Neutrophil (primary cell): ENCODE measurements at regions not wholly inside any gene's neighbourhood (a gene's known extent, or its start where the extent isn't known, plus 50 kb on each side); places are given as distances from the start of the nearest gene placed in this dataset.

ENCODE experiments used
- H3K27ac ChIP-seq: fragments of 200-600 bp; sonication (generic); 2 replicates; pipeline ENCODE4 v1.5.1; 2016; ENCODE audit warnings: mild to moderate bottlenecking, moderate library complexity
- H3K27me3 ChIP-seq: fragments of 200-600 bp; sonication (generic); 2 replicates; pipeline ENCODE4 v1.6.0; 2016; ENCODE audit warnings: mild to moderate bottlenecking
- H3K36me3 ChIP-seq: fragments of 200-600 bp; sonication (generic); 2 replicates; pipeline ENCODE4 v1.5.1; 2017
- H3K4me1 ChIP-seq, 2 experiments: fragments of 200-600 bp in 1 of 2; sonication (generic) in 1 of 2; 1 replicate in 1 of 2; 2 replicates in 1 of 2; pipeline versions ENCODE4 v1.5.1 to v1.6.1; 2013 to 2016; ENCODE audit warnings: low read depth in 1 of 2, low read length in 1 of 2, mild to moderate bottlenecking in 1 of 2, moderate library complexity in 1 of 2; ENCODE audit not compliant: control insufficient read depth in 1 of 2, insufficient read depth in 1 of 2
- H3K4me3 ChIP-seq, 2 experiments: fragments of 200-600 bp in 1 of 2; sonication (generic) in 1 of 2; 1 replicate in 1 of 2; 2 replicates in 1 of 2; pipeline ENCODE4 v1.5.1; 2013 to 2016; ENCODE audit warnings: low read depth in 1 of 2, low read length in 1 of 2, mild to moderate bottlenecking in 1 of 2, moderate library complexity in 1 of 2
- H3K9me3 ChIP-seq: fragments of 200-600 bp; sonication (generic); 2 replicates; pipeline ENCODE4 v1.5.1; 2016
- CTCF ChIP-seq: fragments of 200-600 bp; sonication (generic); IDR thresholded peaks from 2 replicates; pipeline ENCODE4 v1.5.1; 2016; ENCODE audit warnings: antibody characterized with exemption

GRCh38 chr1:63200676-63201075, 121.7 kb upstream of the FOXD3 start:
- Histone ChIP-seq H3K4me3 (no peak overlapping the region), H3K27me3 (peaks cover 24% of the 10 kb centered on the region), H3K27ac (no peak overlapping the region), H3K9me3 (no peaks in the 10 kb centered on the region), H3K4me1 (no peaks in the 10 kb centered on the region), H3K36me3 (no peaks in the 10 kb centered on the region)
- TF ChIP-seq CTCF, result no peak

GRCh38 chr1:63203641-63204040, 118.7 kb upstream of the FOXD3 start:
- H3K9me3 ChIP-seq, result no peaks in the 10 kb centered on the region
- no peak for TF ChIP-seq CTCF

DNA sequence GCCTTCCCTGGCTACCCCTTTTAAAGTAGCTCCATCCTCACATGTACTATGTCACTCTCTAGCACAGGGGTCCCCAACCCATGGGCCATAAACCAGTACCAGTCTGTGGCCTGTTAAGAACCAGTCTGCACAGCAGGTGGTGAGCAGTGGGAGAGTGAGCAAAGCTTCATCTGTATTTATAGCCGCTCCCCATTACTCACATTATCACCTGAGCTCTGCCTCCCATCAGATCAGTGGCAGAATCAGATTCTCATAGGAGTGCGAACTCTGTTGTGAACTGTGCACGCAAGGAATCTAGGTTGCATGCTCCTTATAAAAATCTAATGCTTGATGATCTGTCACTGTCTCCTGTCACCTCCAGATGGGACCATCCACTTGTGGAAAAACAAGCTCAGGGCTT, 116.6 kb upstream of the FOXD3 start:
- TF ChIP-seq CTCF, result no peak
- Histone ChIP-seq H3K4me3 (no peak overlapping the region), H3K9me3 (no peaks in the 10 kb centered on the region), H3K36me3 (no peaks in the 10 kb centered on the region), H3K4me1 (no peaks in the 10 kb centered on the region), H3K27ac (no peak overlapping the region), H3K27me3 (peaks cover 10% of the 10 kb centered on the region)

More at GRCh38 chr1:63203641-63204040, 118.7 kb upstream of the FOXD3 start:
- H3K27me3 ChIP-seq, result peaks cover 18% of the 10 kb centered on the region
- H3K4me1 ChIP-seq, result no peaks in the 10 kb centered on the region
- H3K4me3 ChIP-seq, result no peak overlapping the region
- no peaks in the 10 kb centered on the region for H3K36me3 ChIP-seq
- no peak overlapping the region for H3K27ac ChIP-seq

DNA sequence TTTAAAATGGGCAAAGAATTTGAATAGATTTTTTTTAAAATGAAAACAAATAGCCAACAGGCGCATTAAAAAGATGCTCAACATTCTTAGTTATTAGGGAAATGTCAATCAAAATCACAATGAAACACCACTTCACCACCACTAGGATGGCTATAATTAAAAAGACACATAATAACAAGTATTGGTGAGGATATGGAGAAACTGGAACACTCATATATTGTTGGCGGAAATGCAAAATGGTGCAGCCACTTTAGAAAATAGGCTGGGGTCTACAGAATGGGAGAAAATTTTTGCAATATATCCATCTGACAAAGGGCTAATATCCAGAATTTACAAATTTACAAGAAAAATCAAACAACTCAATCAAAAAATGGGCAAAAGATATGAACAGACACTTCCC, 107.8 kb upstream of the FOXD3 start:
- Histone ChIP-seq H3K9me3 (no peaks in the 10 kb centered on the region), H3K27ac (no peak overlapping the region), H3K4me1 (no peaks in the 10 kb centered on the region), H3K27me3 (no peaks in the 10 kb centered on the region), H3K36me3 (no peaks in the 10 kb centered on the region), H3K4me3 (no peak overlapping the region)
- no peak for TF ChIP-seq CTCF

- no peaks in the 10 kb centered on the region for H3K27me3 ChIP-seq
- no peak overlapping the region for H3K4me3 ChIP-seq
- no peak for TF ChIP-seq CTCF
- H3K36me3 ChIP-seq, result no peaks in the 10 kb centered on the region
- no peak overlapping the region for H3K27ac ChIP-seq
- H3K4me1 ChIP-seq, result no peaks in the 10 kb centered on the region
- H3K9me3 ChIP-seq, result no peaks in the 10 kb centered on the region
Measured at GRCh38 chr1:63223426-63223825, 98.9 kb upstream of the FOXD3 start.

DNA sequence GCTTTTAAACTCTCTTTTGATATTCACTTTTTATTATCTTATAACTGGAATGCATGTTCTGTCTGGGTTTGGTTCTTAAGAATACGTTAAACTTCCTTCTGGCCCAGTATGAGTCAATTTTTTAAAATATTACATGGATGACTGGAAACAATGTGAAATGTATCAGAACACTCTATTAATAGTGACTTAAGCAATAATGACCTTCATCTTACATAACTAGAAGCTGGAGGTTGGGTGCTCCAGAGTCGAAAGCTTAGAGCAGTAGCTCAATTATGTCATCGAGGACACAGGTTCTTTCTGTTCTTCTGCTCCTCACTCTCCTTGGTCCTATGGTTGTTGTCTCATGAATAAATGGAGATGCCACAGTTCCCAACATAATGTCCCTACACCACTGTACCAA, 91.6 kb upstream of the FOXD3 start:
- TF ChIP-seq CTCF, result no peak
- no peaks in the 10 kb centered on the region for H3K27me3 ChIP-seq
- no peaks in the 10 kb centered on the region for H3K9me3 ChIP-seq
- H3K36me3 ChIP-seq, result no peaks in the 10 kb centered on the region
- no peak overlapping the region for H3K27ac ChIP-seq
- H3K4me3 ChIP-seq, result no peak overlapping the region
- H3K4me1 ChIP-seq, result no peaks in the 10 kb centered on the region
